Cardiac septum (tissue), 1 donor: ENCODE measurements at regions not wholly inside any gene's neighbourhood (a gene's known extent, or its start where the extent isn't known, plus 50 kb on each side); places are given as distances from the start of the nearest gene placed in this dataset.
"Not testable (repeated sequence)": the region's sequence is repeated elsewhere in the genome, so short reads cannot be mapped to it uniquely, and the experiment has no call there.

Source experiments
- DNase-seq: peaks from one replicate; pipeline ENCODE4 v3.0.0-alpha.2; 2020; ENCODE audit warnings: low spot score
- intact Hi-C: fragments of 100-400 bp; cut with DNase I; formaldehyde crosslinking; loops from one replicate; pipeline ENCODE4 v1.14.0; 2022
- donor health status: DM: no; HTN: no; CAD: no.

GRCh38 chr16:63769211-63769610 is 1352.7 kb downstream of the CDH11 start:
- no peak for DNase-seq
- intact Hi-C loops: no loop called here

GRCh38 chr16:63760246-63760645 is 1361.6 kb downstream of the CDH11 start:
- not testable (repeated sequence) for DNase-seq

GRCh38 chr16:63752347-63752746 is 1369.5 kb downstream of the CDH11 start:
- DNase-seq: no peak
- intact Hi-C loops: no loop called here

More at GRCh38 chr16:63760246-63760645, 1361.6 kb downstream of the CDH11 start:
- intact Hi-C loops: not testable (repeated sequence)

DNA sequence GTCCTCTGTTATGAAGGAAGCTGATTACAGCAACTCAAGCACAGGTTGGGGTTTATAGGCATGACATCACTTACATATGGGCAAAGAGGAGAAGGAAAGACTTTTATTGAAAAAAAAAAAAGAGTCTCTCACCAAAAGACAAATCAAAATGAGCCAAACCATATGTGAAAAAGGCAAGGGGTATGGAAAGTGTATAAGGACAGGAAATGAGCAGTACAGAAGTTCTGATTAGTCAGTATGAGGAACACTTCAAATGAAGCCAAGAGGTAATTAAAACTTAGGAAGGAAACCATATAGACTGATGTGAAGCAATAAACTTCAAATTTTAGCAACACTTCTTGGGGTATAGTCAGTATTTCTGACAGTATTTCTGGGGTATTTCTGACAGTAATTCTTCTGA is 1372.6 kb downstream of the CDH11 start:
- intact Hi-C loops: no loop called here

DNA sequence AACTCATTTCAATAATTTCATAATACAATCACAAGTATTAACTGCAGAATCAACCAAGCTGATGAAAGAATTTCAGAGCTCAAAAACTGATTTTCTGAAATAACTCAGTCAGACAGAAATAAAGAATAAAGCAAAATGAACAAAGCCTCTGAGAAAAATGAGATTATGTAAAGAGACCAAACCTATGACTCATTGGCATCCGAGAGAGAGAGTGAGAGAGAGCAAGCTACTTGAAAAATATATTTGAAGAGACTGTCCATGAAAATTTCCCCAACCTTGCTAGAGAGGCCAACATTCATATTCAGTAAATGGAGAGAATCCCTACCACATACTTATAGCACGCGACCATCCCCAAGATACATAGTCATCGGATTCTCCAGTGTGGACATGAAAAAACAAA is 1376.4 kb downstream of the CDH11 start:
- intact Hi-C loops: no loop called here
- no peak for DNase-seq

More for the DNA sequence above, 1372.6 kb downstream of the CDH11 start:
- DNase-seq: no peak

- no peak for DNase-seq
- intact Hi-C loops: no loop called here
These were observed 1377.6 kb downstream of the CDH11 start for GRCh38 chr16:63744077-63744874.

- no peak for DNase-seq
- intact Hi-C loops: no loop called here
These were observed 1379.7 kb downstream of the CDH11 start for GRCh38 chr16:63742150-63742549.

- intact Hi-C loops: no loop called here
- DNase-seq: no peak
These were observed 1384.2 kb downstream of the CDH11 start for GRCh38 chr16:63737633-63738032.

DNA sequence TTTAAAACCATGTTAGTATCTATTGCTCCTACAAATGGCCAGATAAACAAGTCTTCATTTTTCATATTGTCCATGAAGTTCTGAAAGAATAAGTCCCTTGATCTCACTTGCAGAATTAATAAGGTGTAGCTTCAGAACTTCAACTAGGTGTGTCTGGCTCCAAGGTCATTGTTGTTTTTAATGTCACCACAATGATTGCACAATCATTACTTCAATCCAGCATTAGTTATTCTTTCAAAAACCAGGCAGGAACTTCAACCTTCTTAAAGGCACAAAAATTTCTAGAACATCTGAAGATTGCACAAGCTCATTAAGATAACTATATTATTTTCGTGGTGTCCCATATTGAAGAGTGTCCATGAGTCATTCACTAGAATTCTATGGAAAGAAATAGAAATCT is 1386.4 kb downstream of the CDH11 start:
- intact Hi-C loops: no loop called here

GRCh38 chr16:63720848-63721247 is 1401.0 kb downstream of the CDH11 start:
- no peak for DNase-seq
- intact Hi-C loops: no loop called here

More for the DNA sequence above, 1386.4 kb downstream of the CDH11 start:
- no peak for DNase-seq

DNA sequence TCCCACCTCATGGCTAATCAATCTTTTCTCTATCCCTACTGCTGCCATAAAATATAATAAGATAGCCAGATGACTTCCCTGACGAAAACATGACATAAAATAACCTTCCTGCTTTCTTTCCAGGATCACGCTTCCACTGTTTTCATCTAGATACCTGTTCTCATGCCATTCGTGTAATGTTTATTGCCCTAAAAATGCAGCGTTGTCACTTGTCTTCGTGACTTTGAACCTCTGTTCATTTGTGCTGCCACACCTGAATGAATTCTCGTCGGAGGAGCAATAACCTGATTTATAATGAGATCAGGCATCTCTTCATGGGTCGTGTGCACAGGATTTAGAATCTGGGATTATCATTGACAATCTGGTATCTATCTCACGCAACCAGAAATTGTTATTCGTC is 1401.9 kb downstream of the CDH11 start:
- no peak for DNase-seq
- intact Hi-C loops: no loop called here

DNA sequence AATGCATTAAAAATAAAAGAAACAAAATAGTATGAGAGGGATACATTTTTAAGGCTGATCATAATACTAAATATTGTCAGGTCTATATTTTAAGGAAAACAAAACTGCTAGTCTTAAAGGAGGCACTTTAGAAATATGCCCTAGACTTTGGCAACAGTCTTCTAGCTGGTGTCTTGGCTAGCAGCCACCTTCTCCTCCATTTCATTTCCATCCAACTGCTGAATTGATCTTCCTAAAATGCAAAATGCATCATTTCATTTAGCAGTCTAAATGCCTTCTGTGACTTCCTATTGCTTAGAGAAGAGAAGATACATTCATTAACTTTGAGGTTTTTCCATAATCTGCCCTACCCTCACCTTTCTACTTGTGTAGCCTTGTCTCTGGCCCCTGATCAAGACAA is 1404.1 kb downstream of the CDH11 start:
- DNase-seq: no peak
- intact Hi-C loops: no loop called here

- DNase-seq: no peak
- intact Hi-C loops: no loop called here
These were observed 1407.0 kb downstream of the CDH11 start for GRCh38 chr16:63714876-63715275.

DNA sequence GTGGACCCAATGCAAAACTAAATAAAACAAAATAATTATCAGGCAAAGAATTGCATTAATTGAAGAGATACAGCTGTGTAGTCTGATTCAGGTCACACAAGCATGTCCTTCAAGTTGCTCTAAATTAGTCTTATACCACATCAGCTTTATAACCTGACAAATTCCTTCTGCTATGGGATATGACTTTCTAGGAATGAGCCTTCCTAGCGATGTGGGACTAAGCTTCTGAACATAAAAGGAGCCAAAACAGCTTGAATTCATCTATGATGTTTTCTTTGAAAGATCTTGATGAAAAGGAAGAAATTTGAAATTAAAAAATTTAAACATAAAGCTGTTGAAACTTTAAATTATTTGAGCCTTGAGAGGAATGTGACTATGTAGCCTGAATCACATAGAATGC is 1409.1 kb downstream of the CDH11 start:
- no peak for DNase-seq

GRCh38 chr16:63703612-63704011 is 1418.3 kb downstream of the CDH11 start:
- DNase-seq: no peak
- intact Hi-C loops: no loop called here

More for the DNA sequence above, 1409.1 kb downstream of the CDH11 start:
- intact Hi-C loops: no loop called here

DNA sequence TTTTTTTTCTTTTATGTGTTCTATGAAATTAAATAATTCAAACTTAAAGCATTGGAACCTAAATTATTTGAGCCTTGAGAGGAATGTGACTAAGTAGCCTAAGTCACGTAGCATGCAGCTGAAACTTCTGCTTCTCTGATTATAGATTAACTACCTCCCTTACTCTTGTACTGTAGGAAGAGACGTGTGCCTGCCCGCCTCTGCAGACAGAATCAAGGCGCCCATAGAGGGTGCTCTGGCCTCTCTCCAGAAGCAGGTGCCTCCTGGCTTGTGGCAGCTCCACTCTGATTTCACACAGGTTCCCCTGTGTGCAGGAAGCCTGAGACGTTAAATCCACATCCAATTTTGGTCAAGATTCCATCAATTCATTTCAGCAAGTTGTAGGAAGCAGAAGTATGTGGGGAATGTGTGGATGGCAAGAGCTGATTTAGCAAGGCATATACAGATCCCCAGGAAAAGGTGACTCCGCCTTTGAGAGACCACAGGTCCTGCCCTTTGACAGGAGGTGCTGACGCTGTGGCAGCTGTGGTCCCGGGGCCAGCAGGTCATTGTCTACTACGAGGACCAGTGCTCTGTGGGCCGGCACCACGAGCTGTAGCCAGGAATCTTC is 1418.8 kb downstream of the CDH11 start:
- DNase-seq: no peak
- intact Hi-C loops: no loop called here

DNA sequence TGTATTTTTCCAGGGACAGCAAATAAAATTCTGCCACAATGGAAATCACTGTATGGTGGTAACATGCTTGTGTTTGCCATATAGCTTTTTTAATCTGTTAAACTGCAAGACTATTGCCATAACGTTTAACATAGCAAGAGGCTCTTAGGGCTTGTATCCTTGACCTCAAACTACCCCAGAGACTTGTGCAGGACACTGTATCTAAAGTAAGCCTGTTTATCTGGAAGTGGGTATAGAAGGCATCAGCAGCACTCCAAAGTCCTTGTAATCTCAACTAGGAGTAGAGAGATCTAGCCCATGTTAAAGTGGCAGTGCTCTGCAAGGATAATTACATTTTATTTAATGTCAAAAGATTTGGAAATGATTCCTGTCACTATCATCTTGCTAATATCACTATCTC is 1424.1 kb downstream of the CDH11 start:
- intact Hi-C loops: no loop called here
- no peak for DNase-seq

DNA sequence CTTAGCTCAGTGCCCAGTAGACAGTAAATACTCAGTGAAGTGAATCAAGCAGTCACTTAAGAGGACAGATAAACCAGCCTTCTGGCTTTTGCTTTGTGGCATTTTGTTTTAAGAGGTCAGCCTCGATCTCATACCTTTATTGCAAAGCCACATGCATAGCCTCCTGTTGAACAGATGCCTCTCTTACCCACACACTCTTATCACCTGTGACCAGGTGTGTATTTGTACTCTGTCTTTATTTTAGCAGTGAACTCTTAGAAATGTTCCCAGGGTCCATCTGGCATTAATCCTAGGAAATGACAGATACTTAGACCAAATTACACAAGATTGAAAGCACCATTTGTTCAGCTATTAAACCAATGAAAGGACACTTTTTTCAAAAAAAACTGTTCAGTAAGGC is 1426.5 kb downstream of the CDH11 start:
- intact Hi-C loops: no loop called here

DNA sequence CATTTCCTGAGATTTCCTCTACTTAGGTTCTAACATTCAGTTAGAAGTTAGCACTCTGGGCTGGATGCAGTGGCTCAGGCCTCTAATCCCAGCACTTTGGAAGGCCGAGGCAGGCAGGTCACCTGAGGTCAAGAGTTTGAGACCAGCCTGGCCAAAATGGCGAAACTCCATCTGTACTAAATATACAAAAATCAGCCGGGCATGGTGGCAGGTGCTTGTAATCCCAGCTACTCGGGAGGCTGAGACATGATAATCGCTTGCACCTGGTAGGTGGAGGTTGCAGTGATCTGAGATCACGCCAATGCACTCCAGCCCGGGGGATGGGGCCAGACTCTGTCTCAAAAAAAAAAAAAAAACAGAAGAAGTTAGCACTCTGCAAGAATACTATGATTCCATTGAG is 1430.9 kb downstream of the CDH11 start:
- DNase-seq: no peak
- intact Hi-C loops: no loop called here

More for the DNA sequence above, 1426.5 kb downstream of the CDH11 start:
- no peak for DNase-seq

DNA sequence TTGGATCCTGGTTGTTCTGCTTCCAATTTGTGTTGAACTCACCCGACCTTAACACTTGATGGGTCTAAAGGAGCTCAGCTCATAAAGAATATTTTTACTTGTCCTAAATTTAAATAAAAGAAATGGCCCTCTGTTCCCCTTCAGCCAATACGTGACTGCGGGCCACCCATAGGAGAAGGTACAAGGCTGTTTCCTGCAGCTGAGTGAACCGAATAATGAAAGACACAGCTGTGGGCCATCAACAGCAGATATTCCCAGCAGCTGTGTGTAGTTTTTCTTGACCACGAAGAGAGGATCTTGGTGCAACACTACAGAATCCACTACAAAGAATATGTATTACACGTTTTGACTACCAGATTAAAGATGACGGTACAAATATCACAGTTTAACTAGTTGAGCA is 1431.6 kb downstream of the CDH11 start:
- intact Hi-C loops: no loop called here
- no peak for DNase-seq

DNA sequence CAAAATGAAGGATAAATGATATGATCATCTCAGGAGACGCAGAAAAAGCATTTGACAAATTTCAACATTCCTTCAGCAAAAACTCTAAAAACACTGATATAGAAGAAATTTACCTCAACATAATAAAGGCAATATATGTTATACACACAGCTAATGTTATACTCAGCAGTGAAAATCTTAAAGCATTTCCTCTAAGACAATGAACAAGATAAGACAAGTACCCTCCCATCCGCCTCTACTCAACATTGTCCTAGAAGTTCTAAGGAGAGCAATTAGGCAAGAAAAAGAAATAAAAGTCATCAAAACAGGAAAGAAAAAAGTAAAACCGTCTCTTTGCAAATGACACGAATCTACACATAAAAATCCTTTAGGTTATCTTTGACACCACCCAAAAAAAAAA is 1432.8 kb downstream of the CDH11 start:
- intact Hi-C loops: no loop called here
- no peak for DNase-seq
